Left forelimb (tissue), 1 donor: ENCODE measurements at regions not wholly inside any gene's neighbourhood (a gene's known extent, or its start where the extent isn't known, plus 50 kb on each side); places are given as distances from the start of the nearest gene placed in this dataset.

ENCODE experiments used
- DNase-seq: peaks from one replicate; pipeline ENCODE4 v3.0.0-alpha.2; 2018; ENCODE audit warnings: low spot score

DNA sequence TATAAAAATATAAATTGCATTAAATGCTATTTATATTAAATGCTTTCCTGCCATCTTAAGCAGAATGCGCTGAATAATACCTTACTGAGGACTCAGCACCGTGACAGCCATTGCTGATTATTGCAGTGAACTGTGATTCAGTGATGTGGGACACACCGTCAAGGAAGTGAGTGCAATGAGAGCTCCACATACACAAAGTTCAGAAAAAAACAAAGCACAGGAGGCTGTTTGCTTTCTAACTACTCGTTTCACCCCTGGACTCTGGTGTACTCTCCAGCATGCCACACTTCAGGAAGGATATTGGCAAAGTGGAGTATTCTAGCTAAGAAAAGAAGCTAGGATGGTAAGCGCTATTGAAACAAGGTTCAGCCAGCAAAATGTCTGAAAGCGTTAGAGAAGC, 57.4 kb upstream of the CXADR start:
- DNase-seq = no peak

DNA sequence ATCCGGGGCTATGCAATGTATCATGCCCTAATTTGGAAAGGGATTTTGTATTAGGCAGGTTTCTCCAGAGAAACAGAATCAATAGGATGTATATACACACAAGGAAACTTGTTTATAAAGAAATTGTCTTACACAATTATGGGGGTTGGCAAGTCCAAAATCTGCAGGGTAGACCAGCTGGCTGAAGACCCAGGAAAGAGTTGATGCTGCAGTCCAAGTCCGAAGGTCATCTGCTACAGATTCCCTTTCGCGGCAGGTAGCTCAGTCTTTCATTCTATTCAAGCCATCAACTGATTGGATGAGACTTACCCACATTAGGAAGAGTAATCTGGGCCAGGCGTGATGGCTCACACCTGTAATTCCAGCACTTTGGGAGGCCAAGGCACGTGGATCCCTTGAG, 54.6 kb upstream of the CXADR start:
- DNase-seq = no peak

DNA sequence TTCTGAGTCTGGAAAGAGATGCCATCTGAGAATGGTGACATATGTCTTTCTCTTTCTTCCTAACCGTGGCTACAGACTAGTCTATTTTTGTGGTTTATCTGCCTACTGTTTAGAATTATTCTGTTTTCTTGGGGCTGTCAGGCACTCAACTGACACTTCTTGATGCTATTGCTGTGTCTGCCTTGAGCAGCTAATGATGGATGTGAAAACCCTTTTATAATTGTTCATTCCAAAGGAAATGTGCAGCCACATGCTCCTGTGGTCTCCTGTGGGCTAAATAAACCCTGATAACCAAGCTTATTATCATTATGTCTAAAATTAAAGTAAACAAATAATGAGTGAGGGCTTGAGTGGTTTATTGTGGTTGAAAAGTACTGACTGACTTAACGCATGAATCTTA, 52.7 kb upstream of the CXADR start:
- no peak for DNase-seq

DNA sequence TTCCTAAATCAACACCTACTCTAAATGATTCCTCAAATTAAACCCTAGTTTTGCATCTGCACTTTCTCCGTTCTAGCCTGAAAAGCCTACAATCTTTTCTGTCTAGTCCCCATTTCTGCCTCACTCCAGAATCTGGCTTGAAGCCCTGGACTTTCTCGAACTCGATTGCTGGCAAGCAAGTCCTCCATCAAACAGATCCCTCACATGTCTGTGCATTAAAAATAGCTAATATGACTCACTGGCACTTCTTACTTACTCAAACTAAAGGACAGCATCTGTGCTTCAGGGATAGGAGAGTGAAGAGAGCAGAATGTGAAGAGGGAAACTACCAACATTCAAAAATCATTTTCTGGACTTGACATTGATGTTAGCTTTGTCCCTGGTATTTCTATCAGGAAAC, 51.8 kb upstream of the CXADR start:
- no peak for DNase-seq

DNA sequence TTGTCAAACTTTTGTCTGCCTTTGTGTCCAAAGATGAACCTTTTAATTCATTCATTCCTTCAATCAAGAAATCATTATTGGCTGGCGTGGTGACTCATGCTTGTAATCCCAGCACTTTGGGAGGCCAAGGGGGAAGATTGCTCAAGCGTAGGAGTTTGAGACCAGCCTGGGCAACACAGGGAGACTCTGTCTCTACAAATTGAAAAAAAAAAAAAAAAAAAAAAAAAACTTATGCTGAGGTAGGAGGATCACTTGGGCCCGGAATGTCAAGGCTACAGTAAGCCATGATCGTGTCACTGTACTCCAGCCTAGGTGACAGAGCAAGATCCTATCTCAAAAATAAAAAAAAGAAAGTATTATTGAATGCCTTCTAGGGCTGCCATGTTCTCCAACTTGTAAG, 51.3 kb upstream of the CXADR start:
- DNase-seq = no peak

DNA sequence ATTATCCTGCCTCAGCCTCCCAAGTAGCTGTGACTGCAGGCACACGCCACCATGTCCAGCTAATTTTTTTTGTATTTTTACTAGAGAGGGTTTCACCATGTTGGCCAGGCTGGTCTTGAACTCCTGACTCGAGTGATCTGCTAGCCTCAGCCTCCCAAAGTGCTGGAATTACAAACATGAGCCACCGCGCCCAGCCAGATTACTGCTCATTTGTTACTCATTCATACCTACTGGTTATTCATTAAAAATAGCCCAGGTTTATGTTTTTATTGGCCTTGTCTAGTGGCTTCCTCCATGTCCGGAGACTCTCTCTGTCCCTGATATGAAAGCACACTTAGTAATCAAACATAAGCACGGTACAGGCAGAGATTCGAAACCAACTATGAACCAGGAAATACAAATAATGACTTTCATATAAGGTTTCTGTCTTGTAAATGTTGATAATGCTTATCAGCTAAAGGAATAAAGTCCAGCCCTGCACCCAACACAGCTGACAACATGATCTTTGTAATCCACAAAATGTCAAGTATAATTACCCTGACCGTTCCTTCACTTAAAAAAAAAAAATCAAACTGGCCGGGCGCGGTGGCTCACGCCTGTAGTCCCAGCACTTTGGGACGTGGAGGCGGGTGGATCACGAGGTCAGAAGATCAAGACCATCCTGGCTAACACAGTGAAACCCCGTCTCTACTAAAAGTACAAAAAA, 50.4 kb upstream of the CXADR start:
- no peak for DNase-seq
